ENCODE measurements at regions not wholly inside any gene's neighbourhood (a gene's known extent, or its start where the extent isn't known, plus 50 kb on each side); places are given as distances from the start of the nearest gene placed in this dataset.

DNA sequence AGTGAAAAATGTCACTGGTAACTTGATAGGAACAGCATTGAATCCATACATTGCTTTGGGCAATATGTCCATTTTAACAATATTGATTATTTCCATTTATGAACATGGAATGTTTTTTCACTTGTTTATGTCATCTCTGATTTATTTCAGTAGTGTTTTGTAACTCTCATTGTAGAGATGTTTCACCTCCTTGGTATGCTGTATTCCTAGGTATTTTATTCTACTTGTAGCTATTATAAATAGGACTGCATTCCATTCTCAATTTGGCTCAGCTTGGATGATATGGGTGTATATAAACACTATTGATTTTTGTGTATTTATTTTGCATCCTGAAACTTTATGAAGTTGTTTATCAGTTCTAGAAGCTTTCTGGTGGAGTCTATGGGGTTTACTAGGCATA, 730.3 kb downstream of the DOK5 start:
- DNase-seq: no peak
- POLR2A ChIA-PET (ENCODE audit: partially characterized antibody): no interaction called here
- Histone ChIP-seq H3K36me3 (ENCODE audit: insufficient read depth, low read length) (no peaks in the 10 kb centered on the region), H3K27ac (ENCODE audit: low read depth, low read length) (no peak overlapping the region), H3K4me1 (ENCODE audit: insufficient read depth, low read length) (no peaks in the 10 kb centered on the region), H3K9me3 (ENCODE audit: control insufficient read depth in 1 of 2, low read length in 2 of 2) (no peaks in the 10 kb centered on the region), H3K27me3 (ENCODE audit: insufficient read depth, low read length) (no peaks in the 10 kb centered on the region), H3K4me3 (ENCODE audit: low read length in 2 of 2) (no peak overlapping the region)
- intact Hi-C loops (cut with micrococcal nuclease): no loop called here
- peaks cover 3 to 12% (median 8%) of the 10 kb centered on the region in 8 donors for H3K9me3 Mint-ChIP-seq
- H3K36me3 Mint-ChIP-seq: no peaks in the 10 kb centered on the region
- H3K27me3 Mint-ChIP-seq: no peaks in the 10 kb centered on the region
- no peaks in the 10 kb centered on the region for H3K4me1 Mint-ChIP-seq
- no peak overlapping the region for H3K4me3 Mint-ChIP-seq
- CTCF ChIA-PET (ENCODE audit: partially characterized antibody): no interaction called here
- no peak overlapping the region for H3K27ac Mint-ChIP-seq

DNA sequence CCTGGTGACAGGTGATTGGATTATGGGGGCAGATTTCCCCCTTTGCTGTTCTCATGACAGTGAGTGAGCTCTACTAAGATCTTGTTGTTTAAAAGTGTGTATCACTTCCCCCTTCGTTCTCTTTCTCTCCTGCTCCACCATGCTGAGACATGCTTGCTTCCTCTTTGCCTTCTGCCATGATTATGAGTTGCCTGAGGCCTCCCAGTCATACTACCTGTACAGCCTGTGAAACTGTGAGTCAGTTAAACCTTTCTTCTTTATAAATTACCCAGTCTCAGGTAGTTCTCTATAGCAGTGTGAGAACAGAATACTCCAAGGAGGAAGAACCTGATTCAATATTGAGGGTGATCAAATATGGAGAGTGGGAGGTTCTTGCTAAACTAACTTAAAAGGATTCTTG, 724.9 kb downstream of the DOK5 start:
- peaks cover 1 to 14% (median 6%) of the 10 kb centered on the region in 8 donors for H3K9me3 Mint-ChIP-seq
- no peaks in the 10 kb centered on the region for H3K4me1 Mint-ChIP-seq
- Histone ChIP-seq H3K36me3 (ENCODE audit: insufficient read depth, low read length) (no peaks in the 10 kb centered on the region), H3K27ac (ENCODE audit: low read depth, low read length) (no peak overlapping the region), H3K4me1 (ENCODE audit: insufficient read depth, low read length) (no peaks in the 10 kb centered on the region), H3K27me3 (ENCODE audit: insufficient read depth, low read length) (no peaks in the 10 kb centered on the region), H3K4me3 (ENCODE audit: low read length in 2 of 2) (no peak overlapping the region), H3K9me3 (ENCODE audit: control insufficient read depth in 1 of 2, low read length in 2 of 2) (no peaks in the 10 kb centered on the region)
- no peaks in the 10 kb centered on the region for H3K36me3 Mint-ChIP-seq
- POLR2A ChIA-PET (ENCODE audit: partially characterized antibody): no interaction called here
- H3K4me3 Mint-ChIP-seq: no peak overlapping the region
- CTCF ChIA-PET (ENCODE audit: partially characterized antibody): no interaction called here
- DNase-seq: no peak
- no peaks in the 10 kb centered on the region for H3K27me3 Mint-ChIP-seq
- intact Hi-C loops (cut with micrococcal nuclease): no loop called here
- no peak overlapping the region for H3K27ac Mint-ChIP-seq

GRCh38 chr20:55194947-55195346, 719.6 kb downstream of the DOK5 start:
- intact Hi-C loops (cut with micrococcal nuclease): no loop called here
- ChIA-PET POLR2A (ENCODE audit: partially characterized antibody) (no interaction called here), CTCF (ENCODE audit: partially characterized antibody) (no interaction called here)
- H3K27me3 ChIP-seq (ENCODE audit: insufficient read depth, low read length): no peaks in the 10 kb centered on the region
- H3K4me3 Mint-ChIP-seq: no peak overlapping the region
- no peak overlapping the region for H3K27ac ChIP-seq (ENCODE audit: low read depth, low read length)
- DNase-seq: no peak
- no peaks in the 10 kb centered on the region for H3K36me3 ChIP-seq (ENCODE audit: insufficient read depth, low read length)
- no peak overlapping the region for H3K4me3 ChIP-seq (ENCODE audit: low read length in 2 of 2)
- H3K27ac Mint-ChIP-seq: no peak overlapping the region
- no peaks in the 10 kb centered on the region for H3K4me1 ChIP-seq (ENCODE audit: insufficient read depth, low read length)
- H3K4me1 Mint-ChIP-seq: no peaks in the 10 kb centered on the region
- H3K27me3 Mint-ChIP-seq: no peaks in the 10 kb centered on the region
- H3K9me3 Mint-ChIP-seq: peaks cover 0 to 12% (median 6%) of the 10 kb centered on the region in 8 donors
- H3K9me3 ChIP-seq (ENCODE audit: control insufficient read depth in 1 of 2, low read length in 2 of 2): no peaks in the 10 kb centered on the region
- H3K36me3 Mint-ChIP-seq: no peaks in the 10 kb centered on the region

GRCh38 chr20:55186228-55186627, 710.8 kb downstream of the DOK5 start:
- Mint-ChIP-seq H3K27me3 (no peaks in the 10 kb centered on the region), H3K9me3 (peaks cover 2 to 17% (median 11%) of the 10 kb centered on the region in 8 donors), H3K4me3 (no peak overlapping the region), H3K36me3 (no peaks in the 10 kb centered on the region), H3K27ac (peak overlapping the region in 1 of 7 donors; percentile 11), H3K4me1 (no peaks in the 10 kb centered on the region)
- CTCF ChIA-PET (ENCODE audit: partially characterized antibody): no interaction called here
- POLR2A ChIA-PET (ENCODE audit: partially characterized antibody): no interaction called here
- Histone ChIP-seq H3K36me3 (ENCODE audit: insufficient read depth, low read length) (no peaks in the 10 kb centered on the region), H3K9me3 (ENCODE audit: control insufficient read depth in 1 of 2, low read length in 2 of 2) (no peaks in the 10 kb centered on the region), H3K4me3 (ENCODE audit: low read length in 2 of 2) (no peak overlapping the region), H3K27ac (ENCODE audit: low read depth, low read length) (no peak overlapping the region), H3K4me1 (ENCODE audit: insufficient read depth, low read length) (no peaks in the 10 kb centered on the region), H3K27me3 (ENCODE audit: insufficient read depth, low read length) (no peaks in the 10 kb centered on the region)
- DNase-seq: no peak
- intact Hi-C loops (cut with micrococcal nuclease): no loop called here

DNA sequence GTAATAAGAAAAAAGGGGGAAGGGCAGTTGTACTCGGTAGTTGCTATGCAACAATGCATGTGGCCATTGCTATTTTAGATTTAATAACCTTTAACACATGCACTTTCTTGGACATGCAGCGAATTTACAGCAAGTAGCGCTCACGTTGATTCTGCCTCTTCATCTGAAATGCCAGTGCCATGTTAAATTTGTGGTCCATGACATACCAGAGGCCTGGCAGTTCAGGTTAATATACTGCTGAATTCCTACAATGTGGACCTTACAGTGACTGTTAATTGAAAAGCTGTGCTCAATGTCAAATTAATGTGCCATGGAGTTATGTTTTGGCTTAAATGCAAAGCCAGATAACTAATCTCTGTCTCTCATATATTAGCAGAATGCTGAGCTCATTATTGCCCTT, 699.7 kb downstream of the DOK5 start:
- Mint-ChIP-seq H3K36me3 (no peaks in the 10 kb centered on the region), H3K4me1 (no peaks in the 10 kb centered on the region), H3K27me3 (no peaks in the 10 kb centered on the region), H3K9me3 (peaks cover 0 to 19% (median 12%) of the 10 kb centered on the region in 8 donors), H3K27ac (no peak overlapping the region), H3K4me3 (no peak overlapping the region)
- Histone ChIP-seq H3K4me3 (ENCODE audit: low read length in 2 of 2) (no peak overlapping the region), H3K4me1 (ENCODE audit: insufficient read depth, low read length) (no peaks in the 10 kb centered on the region), H3K27ac (ENCODE audit: low read depth, low read length) (no peak overlapping the region), H3K9me3 (ENCODE audit: control insufficient read depth in 1 of 2, low read length in 2 of 2) (no peaks in the 10 kb centered on the region), H3K36me3 (ENCODE audit: insufficient read depth, low read length) (no peaks in the 10 kb centered on the region), H3K27me3 (ENCODE audit: insufficient read depth, low read length) (no peaks in the 10 kb centered on the region)
- POLR2A ChIA-PET (ENCODE audit: partially characterized antibody): no interaction called here
- no peak for DNase-seq
- intact Hi-C loops (cut with micrococcal nuclease): no loop called here
- CTCF ChIA-PET (ENCODE audit: partially characterized antibody): no interaction called here

- CTCF ChIA-PET (ENCODE audit: partially characterized antibody): no interaction called here
- Mint-ChIP-seq H3K36me3 (no peaks in the 10 kb centered on the region), H3K27ac (no peak overlapping the region), H3K4me3 (no peak overlapping the region), H3K27me3 (no peaks in the 10 kb centered on the region), H3K9me3 (peaks cover 0 to 15% (median 9%) of the 10 kb centered on the region in 8 donors), H3K4me1 (no peaks in the 10 kb centered on the region)
- no peak overlapping the region for H3K27ac ChIP-seq (ENCODE audit: low read depth, low read length)
- POLR2A ChIA-PET (ENCODE audit: partially characterized antibody): no interaction called here
- no peak overlapping the region for H3K4me3 ChIP-seq (ENCODE audit: low read length in 2 of 2)
- H3K36me3 ChIP-seq (ENCODE audit: insufficient read depth, low read length): no peaks in the 10 kb centered on the region
- DNase-seq: no peak
- H3K27me3 ChIP-seq (ENCODE audit: insufficient read depth, low read length): no peaks in the 10 kb centered on the region
- intact Hi-C loops (cut with micrococcal nuclease): no loop called here
- H3K9me3 ChIP-seq (ENCODE audit: control insufficient read depth in 1 of 2, low read length in 2 of 2): no peaks in the 10 kb centered on the region
- H3K4me1 ChIP-seq (ENCODE audit: insufficient read depth, low read length): no peaks in the 10 kb centered on the region
These were observed 699.2 kb downstream of the DOK5 start for GRCh38 chr20:55174635-55175034.

- no peaks in the 10 kb centered on the region for H3K9me3 ChIP-seq (ENCODE audit: control insufficient read depth in 1 of 2, low read length in 2 of 2)
- CTCF ChIA-PET (ENCODE audit: partially characterized antibody): no interaction called here
These were observed 698.8 kb downstream of the DOK5 start for GRCh38 chr20:55174172-55174571.

DNA sequence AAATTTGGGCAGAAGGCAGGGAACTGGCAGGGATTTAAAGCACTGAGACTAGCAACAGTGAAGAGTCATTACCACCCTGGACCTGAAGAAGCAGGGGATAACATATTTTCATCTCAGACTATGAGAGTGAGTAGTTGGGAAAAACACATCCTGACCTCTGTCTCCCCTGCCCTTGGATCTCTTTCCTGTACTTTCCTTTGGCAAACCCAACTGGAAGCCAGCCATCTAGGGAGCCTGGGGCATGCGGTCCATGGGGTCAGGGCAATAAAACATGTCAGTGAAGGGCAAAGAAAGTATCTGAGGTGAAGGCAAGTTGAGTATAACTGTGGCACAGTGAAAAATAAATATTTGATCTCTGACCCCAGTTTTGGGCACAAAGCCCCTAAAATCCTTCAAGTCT, 698.2 kb downstream of the DOK5 start:
- intact Hi-C loops (cut with micrococcal nuclease): no loop called here
- H3K27ac Mint-ChIP-seq: no peak overlapping the region

More at GRCh38 chr20:55174172-55174571, 698.8 kb downstream of the DOK5 start:
- no peak for DNase-seq
- Histone ChIP-seq H3K4me1 (ENCODE audit: insufficient read depth, low read length) (no peaks in the 10 kb centered on the region), H3K27me3 (ENCODE audit: insufficient read depth, low read length) (no peaks in the 10 kb centered on the region), H3K4me3 (ENCODE audit: low read length in 2 of 2) (no peak overlapping the region), H3K27ac (ENCODE audit: low read depth, low read length) (no peak overlapping the region), H3K36me3 (ENCODE audit: insufficient read depth, low read length) (no peaks in the 10 kb centered on the region)
- Mint-ChIP-seq H3K27ac (no peak overlapping the region), H3K27me3 (no peaks in the 10 kb centered on the region), H3K4me3 (no peak overlapping the region), H3K36me3 (no peaks in the 10 kb centered on the region), H3K9me3 (peaks cover 0 to 14% (median 9%) of the 10 kb centered on the region in 8 donors), H3K4me1 (no peaks in the 10 kb centered on the region)
- POLR2A ChIA-PET (ENCODE audit: partially characterized antibody): no interaction called here
- intact Hi-C loops (cut with micrococcal nuclease): no loop called here

More for the DNA sequence above, 698.2 kb downstream of the DOK5 start:
- Mint-ChIP-seq H3K36me3 (no peaks in the 10 kb centered on the region), H3K27me3 (no peaks in the 10 kb centered on the region), H3K4me1 (no peaks in the 10 kb centered on the region), H3K9me3 (peaks cover 0 to 13% (median 8%) of the 10 kb centered on the region in 8 donors), H3K4me3 (no peak overlapping the region)
- Histone ChIP-seq H3K4me1 (ENCODE audit: insufficient read depth, low read length) (no peaks in the 10 kb centered on the region), H3K4me3 (ENCODE audit: low read length in 2 of 2) (no peak overlapping the region), H3K27ac (ENCODE audit: low read depth, low read length) (no peak overlapping the region), H3K9me3 (ENCODE audit: control insufficient read depth in 1 of 2, low read length in 2 of 2) (no peaks in the 10 kb centered on the region), H3K36me3 (ENCODE audit: insufficient read depth, low read length) (no peaks in the 10 kb centered on the region), H3K27me3 (ENCODE audit: insufficient read depth, low read length) (no peaks in the 10 kb centered on the region)
- DNase-seq: no peak
- ChIA-PET POLR2A (ENCODE audit: partially characterized antibody) (no interaction called here), CTCF (ENCODE audit: partially characterized antibody) (no interaction called here)
